Body of pancreas (tissue), 4 donors: ENCODE measurements at regions not wholly inside any gene's neighbourhood (a gene's known extent, or its start where the extent isn't known, plus 50 kb on each side); places are given as distances from the start of the nearest gene placed in this dataset.
"Not testable (repeated sequence)": the region's sequence is repeated elsewhere in the genome, so short reads cannot be mapped to it uniquely, and the experiment has no call there.

Experiments used
- ATAC-seq: fragments of 150-250 bp; one replicate; pipeline ENCODE4 v1.9.1; 2016
- DNase-seq, 4 donors: peaks; one replicate each; pipeline ENCODE4 v3.0.0-alpha.2; 2019
- H3K27ac ChIP-seq, 4 donors: fragments of 200-600 bp; sonication (generic); 1 replicate in 3 of 4; 2 replicates in 1 of 4; pipeline versions ENCODE4 v1.5.1 to v1.6.1; 2016 to 2019; ENCODE audit warnings: mild to moderate bottlenecking in 1 of 4, mixed read lengths in 1 of 4, moderate library complexity in 1 of 4
- H3K27me3 ChIP-seq, 2 donors: fragments of 200-600 bp; sonication (generic); one replicate each; pipeline ENCODE4 v1.6.0; 2016; ENCODE audit warnings: mild to moderate bottlenecking in 1 of 2
- H3K36me3 ChIP-seq, 2 donors: fragments of 200-600 bp; sonication (generic); replicated peaks in 1 of 2; 2 replicates each; pipeline ENCODE4 v1.5.1; 2016; ENCODE audit warnings: low read depth in 2 of 2; ENCODE audit not compliant: insufficient read depth in 1 of 2
- H3K4me1 ChIP-seq: fragments of 200-600 bp; sonication (generic); one replicate; pipeline ENCODE4 v1.6.0; 2016
- H3K4me3 ChIP-seq, 2 donors: fragments of 200-600 bp; sonication (generic); 1 replicate in 1 of 2; 2 replicates in 1 of 2; pipeline ENCODE4 v1.5.1; 2016 to 2019
- H3K9me3 ChIP-seq, 3 donors: fragments of 200-600 bp; sonication (generic); 1 replicate in 2 of 3; 2 replicates in 1 of 3; pipeline ENCODE4 v1.5.1; 2016
- CTCF ChIP-seq, 7 experiments: fragments of 450-650 bp in 4 of 7; fragments of 200-600 bp in 3 of 7; sonication (generic) in 3 of 7; IDR thresholded peaks; one replicate each; pipeline ENCODE4 v1.5.1; 2016 to 2019; ENCODE audit warnings: antibody characterized with exemption in 7 of 7
- POLR2A ChIP-seq, 3 donors: fragments of 450-650 bp; IDR thresholded peaks; one replicate each; pipeline ENCODE4 v1.6.1; 2016; ENCODE audit warnings: antibody characterized with exemption in 3 of 3, mild to moderate bottlenecking in 2 of 3
- WGBS, 2 donors: methylation state at CpG; one replicate each; pipeline ENCODE4 v1.1.5; 2017; 5-methylcytosine and 5-hydroxymethylcytosine counted together
- intact Hi-C: fragments of 100-400 bp; cut with DNase I; formaldehyde crosslinking; loops from one replicate; pipeline ENCODE4 v1.15.1; 2023

GRCh38 chr16:76875898-76876297 lies 315.1 kb upstream of the MON1B start:
- ATAC-seq: no peak

GRCh38 chr16:76879420-76879819 lies 311.6 kb upstream of the MON1B start:
- Histone ChIP-seq H3K9me3 (no peaks in the 10 kb centered on the region), H3K4me1 (no peaks in the 10 kb centered on the region), H3K27me3 (no peaks in the 10 kb centered on the region), H3K27ac (no peak overlapping the region), H3K4me3 (no peak overlapping the region), H3K36me3 (no peaks in the 10 kb centered on the region)
- TF ChIP-seq POLR2A (IDR thresholded peaks at IDR 0.05) (no peak), CTCF (IDR thresholded peaks at IDR 0.05) (no peak)
- DNase-seq (no peak), ATAC-seq (no peak)
- WGBS, 2 donors: 78 to 90% methylated on average over 4 of the region's 4 CpGs
- intact Hi-C loops: no loop called here

More at GRCh38 chr16:76875898-76876297, 315.1 kb upstream of the MON1B start:
- intact Hi-C loops: no loop called here
- no peak for DNase-seq
- no peak overlapping the region for H3K4me3 ChIP-seq
- 36 to 46% methylated on average over 1 of the region's 1 CpG for WGBS, 2 donors
- no peak overlapping the region for H3K27ac ChIP-seq
- H3K27me3 ChIP-seq: no peaks in the 10 kb centered on the region
- no peak for TF ChIP-seq CTCF (IDR thresholded peaks at IDR 0.05)
- TF ChIP-seq POLR2A (IDR thresholded peaks at IDR 0.05): no peak
- H3K36me3 ChIP-seq: no peaks in the 10 kb centered on the region
- H3K9me3 ChIP-seq: no peaks in the 10 kb centered on the region
- H3K4me1 ChIP-seq: no peaks in the 10 kb centered on the region

DNA sequence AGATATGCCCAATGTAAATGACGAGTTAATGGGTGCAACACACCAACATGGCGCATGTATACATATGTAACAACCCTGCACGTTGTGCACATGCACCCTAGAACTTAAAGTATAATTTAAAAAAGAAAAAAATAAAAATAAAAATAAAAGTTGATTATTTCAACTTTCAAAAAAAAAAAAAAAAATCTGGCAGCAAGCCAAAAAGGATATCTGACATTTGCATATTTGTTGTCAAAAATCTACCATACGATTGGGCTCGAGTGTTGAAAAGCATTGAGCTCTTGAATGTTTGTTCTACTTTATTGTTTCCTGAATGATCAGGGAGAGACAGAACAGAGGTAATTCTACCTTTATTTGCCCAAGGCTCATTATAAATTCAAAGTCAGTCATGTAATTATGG lies 310.5 kb upstream of the MON1B start:
- DNase-seq, H3K27me3 ChIP-seq, H3K36me3 ChIP-seq, intact Hi-C loops, ATAC-seq, H3K4me3 ChIP-seq, H3K27ac ChIP-seq, H3K4me1 ChIP-seq, H3K9me3 ChIP-seq: not testable (repeated sequence)
- WGBS, 2 donors: 58 to 68% methylated on average over 5 of the region's 5 CpGs

- Histone ChIP-seq H3K4me1 (peaks cover 9% of the 10 kb centered on the region), H3K27ac (no peak overlapping the region), H3K36me3 (no peaks in the 10 kb centered on the region), H3K9me3 (no peaks in the 10 kb centered on the region), H3K27me3 (no peaks in the 10 kb centered on the region), H3K4me3 (no peak overlapping the region)
- TF ChIP-seq POLR2A (IDR thresholded peaks at IDR 0.05) (no peak), CTCF (IDR thresholded peaks at IDR 0.05) (peak in 1 of 7 experiments; percentile 6)
- DNase-seq: no peak
- 56 to 63% methylated on average over 2 of the region's 2 CpGs for WGBS, 2 donors
- ATAC-seq: no peak
- intact Hi-C loops: no loop called here
Measured at GRCh38 chr16:76882105-76882504, 308.9 kb upstream of the MON1B start.

DNA sequence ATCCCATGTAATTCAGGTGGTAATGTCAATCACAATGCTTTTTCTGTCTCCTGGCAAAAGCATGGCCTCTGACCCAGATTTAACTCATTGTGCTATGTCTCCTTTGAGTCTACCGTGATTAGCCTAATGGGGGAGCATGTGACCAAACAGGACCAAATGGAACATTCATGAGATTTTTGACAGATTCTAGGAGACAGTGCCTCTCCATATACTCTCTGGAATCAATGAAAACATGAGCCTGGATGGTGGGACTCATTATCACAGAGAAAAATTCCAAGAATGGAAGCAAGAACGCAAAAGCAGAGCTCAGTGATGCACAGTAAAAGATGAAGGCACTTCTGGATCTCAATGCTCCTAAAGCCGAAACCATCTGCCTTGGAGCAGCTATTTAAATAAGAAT lies 307.9 kb upstream of the MON1B start:
- Histone ChIP-seq H3K27me3 (no peaks in the 10 kb centered on the region), H3K4me1 (peaks cover 9% of the 10 kb centered on the region), H3K4me3 (no peak overlapping the region), H3K27ac (no peak overlapping the region), H3K9me3 (no peaks in the 10 kb centered on the region), H3K36me3 (no peaks in the 10 kb centered on the region)
- TF ChIP-seq POLR2A (IDR thresholded peaks at IDR 0.05): no peak
- TF ChIP-seq CTCF (IDR thresholded peaks at IDR 0.05): no peak
- no peak for DNase-seq
- WGBS, 2 donors: 88 to 89% methylated on average over 3 of the region's 3 CpGs
- ATAC-seq: no peak
- intact Hi-C loops: no loop called here
